ENCODE measurements at regions not wholly inside any gene's neighbourhood (a gene's known extent, or its start where the extent isn't known, plus 50 kb on each side); places are given as distances from the start of the nearest gene placed in this dataset.
"Not testable (repeated sequence)": the region's sequence is repeated elsewhere in the genome, so short reads cannot be mapped to it uniquely, and the experiment has no call there.

GRCh38 chr12:116327992-116328391, 50.5 kb upstream of the MED13L start:
- H3K4me3 Mint-ChIP-seq; H3K4me1 Mint-ChIP-seq; H3K27me3 Mint-ChIP-seq (ENCODE audit: low read depth, poor library complexity); H3K36me3 Mint-ChIP-seq (ENCODE audit: low read depth); DNase-seq; H3K27ac Mint-ChIP-seq: not testable (repeated sequence)
- peaks cover 14% of the 10 kb centered on the region for H3K9me3 Mint-ChIP-seq

GRCh38 chr12:116331876-116332275, 54.4 kb upstream of the MED13L start:
- H3K27me3 Mint-ChIP-seq (ENCODE audit: low read depth, poor library complexity) = peaks cover 7% of the 10 kb centered on the region
- H3K36me3 Mint-ChIP-seq (ENCODE audit: low read depth) = no peaks in the 10 kb centered on the region
- H3K9me3 Mint-ChIP-seq = peaks cover 14% of the 10 kb centered on the region
- DNase-seq = no peak
- TF ChIP-seq, protein P1, sequence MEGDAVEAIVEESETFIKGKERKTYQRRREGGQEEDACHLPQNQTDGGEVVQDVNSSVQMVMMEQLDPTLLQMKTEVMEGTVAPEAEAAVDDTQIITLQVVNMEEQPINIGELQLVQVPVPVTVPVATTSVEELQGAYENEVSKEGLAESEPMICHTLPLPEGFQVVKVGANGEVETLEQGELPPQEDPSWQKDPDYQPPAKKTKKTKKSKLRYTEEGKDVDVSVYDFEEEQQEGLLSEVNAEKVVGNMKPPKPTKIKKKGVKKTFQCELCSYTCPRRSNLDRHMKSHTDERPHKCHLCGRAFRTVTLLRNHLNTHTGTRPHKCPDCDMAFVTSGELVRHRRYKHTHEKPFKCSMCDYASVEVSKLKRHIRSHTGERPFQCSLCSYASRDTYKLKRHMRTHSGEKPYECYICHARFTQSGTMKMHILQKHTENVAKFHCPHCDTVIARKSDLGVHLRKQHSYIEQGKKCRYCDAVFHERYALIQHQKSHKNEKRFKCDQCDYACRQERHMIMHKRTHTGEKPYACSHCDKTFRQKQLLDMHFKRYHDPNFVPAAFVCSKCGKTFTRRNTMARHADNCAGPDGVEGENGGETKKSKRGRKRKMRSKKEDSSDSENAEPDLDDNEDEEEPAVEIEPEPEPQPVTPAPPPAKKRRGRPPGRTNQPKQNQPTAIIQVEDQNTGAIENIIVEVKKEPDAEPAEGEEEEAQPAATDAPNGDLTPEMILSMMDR (IDR thresholded peaks at IDR 0.05) = no peak
- H3K27ac Mint-ChIP-seq = no peak overlapping the region
- H3K4me1 Mint-ChIP-seq = peaks cover 5% of the 10 kb centered on the region
- no peak overlapping the region for H3K4me3 Mint-ChIP-seq

DNA sequence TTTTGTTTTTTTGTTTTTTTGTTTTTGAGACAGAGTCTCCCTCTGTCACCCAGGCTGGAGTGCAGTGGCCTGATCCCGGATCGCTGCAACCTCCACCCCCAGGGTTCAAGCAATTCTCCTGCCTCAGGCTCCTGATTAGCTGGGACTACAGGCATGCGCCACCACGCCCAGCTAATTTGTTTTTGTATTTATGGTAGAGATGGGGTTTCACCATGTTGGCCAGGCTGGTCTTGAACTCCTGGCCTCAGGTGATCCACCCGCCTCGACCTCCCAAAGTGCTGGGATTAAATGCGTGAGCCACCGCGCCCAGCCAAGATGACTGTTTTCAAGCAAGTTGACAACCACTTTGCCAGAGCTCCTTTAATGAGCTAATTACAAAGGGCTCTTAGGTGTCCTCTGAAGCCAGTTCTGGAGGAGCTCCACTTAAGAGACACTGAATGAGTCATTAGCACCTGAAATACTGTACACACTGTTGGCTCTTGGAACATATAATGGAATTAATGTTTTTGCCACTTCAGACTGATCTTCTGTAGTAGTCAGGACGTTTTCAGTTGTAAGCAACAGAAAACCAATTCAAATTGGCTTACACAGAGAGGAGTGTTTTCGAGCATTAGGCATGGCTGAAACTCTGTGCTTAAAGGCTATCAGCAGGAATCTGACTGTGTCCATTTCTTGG, 55.4 kb upstream of the MED13L start:
- Mint-ChIP-seq H3K9me3 (peaks cover 7% of the 10 kb centered on the region), H3K27me3 (ENCODE audit: low read depth, poor library complexity) (peaks cover 7% of the 10 kb centered on the region), H3K36me3 (ENCODE audit: low read depth) (no peaks in the 10 kb centered on the region), H3K4me3 (no peak overlapping the region), H3K27ac (no peak overlapping the region), H3K4me1 (peaks cover 12% of the 10 kb centered on the region)
- TF ChIP-seq, protein P1 (IDR thresholded peaks at IDR 0.05) = no peak
- DNase-seq = no peak

DNA sequence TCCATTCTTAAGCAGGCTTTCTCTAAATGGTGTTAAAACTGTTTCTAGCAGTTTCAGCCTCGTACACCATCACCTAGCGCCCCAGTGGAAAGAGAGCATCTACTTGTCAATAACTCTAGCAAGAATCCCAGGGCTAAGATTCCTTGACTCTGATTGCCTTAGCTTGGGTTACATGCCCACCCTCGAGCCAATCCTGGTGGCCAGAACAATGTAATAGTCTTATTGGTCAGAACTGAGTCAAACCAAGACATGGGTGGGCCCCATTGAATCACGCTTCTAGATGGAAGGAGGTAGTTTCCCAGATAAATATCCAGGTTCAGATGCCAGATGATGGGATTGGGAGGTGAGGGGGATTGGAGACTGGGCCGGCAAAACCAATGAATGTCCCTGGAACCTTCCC, 55.9 kb upstream of the MED13L start:
- TF ChIP-seq, protein P1 (IDR thresholded peaks at IDR 0.05) = no peak
- no peak overlapping the region for H3K4me3 Mint-ChIP-seq
- H3K36me3 Mint-ChIP-seq (ENCODE audit: low read depth) = no peaks in the 10 kb centered on the region
- H3K9me3 Mint-ChIP-seq = peaks cover 3% of the 10 kb centered on the region
- peaks cover 7% of the 10 kb centered on the region for H3K27me3 Mint-ChIP-seq (ENCODE audit: low read depth, poor library complexity)
- H3K27ac Mint-ChIP-seq = peak overlapping the region; percentile 90
- H3K4me1 Mint-ChIP-seq = peaks cover 15% of the 10 kb centered on the region
- DNase-seq = no peak

DNA sequence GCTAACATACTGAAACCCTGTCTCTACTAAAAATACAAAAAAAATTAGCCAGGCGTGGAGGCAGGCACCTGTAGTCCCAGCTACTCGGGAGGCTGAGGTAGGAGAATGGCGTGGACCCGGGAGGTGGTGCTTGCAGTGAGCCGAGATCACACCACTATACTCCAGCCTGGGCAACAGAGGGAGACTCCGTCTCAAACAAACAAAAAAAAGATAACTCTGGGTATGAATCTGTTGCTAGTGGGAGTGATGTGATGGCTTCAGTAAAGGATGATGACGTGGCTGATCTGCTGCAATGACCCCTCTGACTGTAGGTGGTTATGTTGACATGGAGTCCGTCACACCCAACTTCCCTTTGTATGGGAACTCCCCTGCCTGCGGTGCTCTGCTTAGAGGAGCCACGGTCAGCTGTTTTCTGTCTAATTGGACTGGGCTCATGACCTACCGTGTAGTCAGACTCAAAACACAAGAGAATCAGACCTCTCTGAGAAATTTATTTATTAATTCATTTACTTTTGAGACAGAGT, 59.1 kb upstream of the MED13L start:
- no peak for DNase-seq
- Mint-ChIP-seq H3K4me3 (no peak overlapping the region), H3K9me3 (peaks cover 4% of the 10 kb centered on the region), H3K27ac (peak overlapping the region; percentile 36), H3K36me3 (ENCODE audit: low read depth) (no peaks in the 10 kb centered on the region), H3K27me3 (ENCODE audit: low read depth, poor library complexity) (peaks cover 7% of the 10 kb centered on the region), H3K4me1 (peaks cover 30% of the 10 kb centered on the region)
- TF ChIP-seq, protein P1 (IDR thresholded peaks at IDR 0.05) = no peak

- TF ChIP-seq, protein P1 (IDR thresholded peaks at IDR 0.05) = no peak
- DNase-seq = no peak
- Mint-ChIP-seq H3K4me3 (no peak overlapping the region), H3K4me1 (peaks cover 30% of the 10 kb centered on the region), H3K27me3 (ENCODE audit: low read depth, poor library complexity) (peaks cover 7% of the 10 kb centered on the region), H3K36me3 (ENCODE audit: low read depth) (peaks cover 4% of the 10 kb centered on the region), H3K9me3 (peaks cover 9% of the 10 kb centered on the region), H3K27ac (peak overlapping the region; percentile 84)
These were observed 59.8 kb upstream of the MED13L start for GRCh38 chr12:116337312-116337711.
